Spleen (tissue), 11 donors: ENCODE measurements at regions not wholly inside any gene's neighbourhood (a gene's known extent, or its start where the extent isn't known, plus 50 kb on each side); places are given as distances from the start of the nearest gene placed in this dataset.
A peak's percentile ranks its signal among the peaks of the same experiment; 100 is the strongest.

ENCODE experiments used
- DNase-seq: peaks from one replicate; pipeline ENCODE4 v3.0.0-alpha.2; 2020
- H3K27ac ChIP-seq, 8 donors: fragments of 200-600 bp; sonication (generic) in 7 of 8; 1 replicate in 4 of 8; 2 replicates in 4 of 8; pipeline versions ENCODE4 v1.5.0 to v1.8.0; 2016 to 2021; ENCODE audit warnings: inconsistent platforms in 4 of 8, mild to moderate bottlenecking in 4 of 8, moderate library complexity in 1 of 8
- H3K27me3 ChIP-seq, 7 donors: fragments of 200-600 bp; sonication (generic) in 6 of 7; replicated peaks in 1 of 7; 1 replicate in 4 of 7; 2 replicates in 3 of 7; pipeline versions ENCODE4 v1.5.0 to v1.8.0; 2016 to 2021; ENCODE audit warnings: inconsistent platforms in 3 of 7, mild to moderate bottlenecking in 1 of 7
- H3K36me3 ChIP-seq, 6 donors: fragments of 200-600 bp; sonication (generic) in 5 of 6; 1 replicate in 4 of 6; 2 replicates in 2 of 6; pipeline versions ENCODE4 v1.5.0 to v1.8.0; 2016 to 2021; ENCODE audit warnings: inconsistent platforms in 2 of 6
- H3K4me1 ChIP-seq, 6 donors: fragments of 200-600 bp; sonication (generic) in 5 of 6; 1 replicate in 3 of 6; 2 replicates in 3 of 6; pipeline versions ENCODE4 v1.5.0 to v1.8.0; 2016 to 2021; ENCODE audit warnings: inconsistent platforms in 3 of 6
- H3K4me3 ChIP-seq, 8 donors: fragments of 200-600 bp; sonication (generic) in 7 of 8; 1 replicate in 4 of 8; 2 replicates in 4 of 8; pipeline versions ENCODE4 v1.5.0 to v1.8.0; 2016 to 2021; ENCODE audit warnings: inconsistent platforms in 4 of 8, mild to moderate bottlenecking in 4 of 8, moderate library complexity in 2 of 8
- H3K9me3 ChIP-seq, 8 donors: fragments of 200-600 bp; sonication (generic) in 7 of 8; 1 replicate in 4 of 8; 2 replicates in 4 of 8; pipeline versions ENCODE4 v1.5.0 to v1.8.0; 2016 to 2021; ENCODE audit warnings: inconsistent platforms in 4 of 8
- POLR2A ChIP-seq, 3 donors: fragments of 450-650 bp; IDR thresholded peaks; one replicate each; pipeline ENCODE4 v1.5.1; 2017; ENCODE audit warnings: antibody characterized with exemption in 3 of 3, mild to moderate bottlenecking in 1 of 3
- POLR2AphosphoS5 ChIP-seq, 3 donors: sonication (generic); formaldehyde crosslinking; IDR thresholded peaks; one replicate each; pipeline ENCODE4 v1.5.1; 2017; ENCODE audit warnings: antibody characterized with exemption in 3 of 3
- WGBS, 5 donors: extraction: QIAGEN DNeasy Blood & Tissue Kit in 3 of 5; methylation state at CpG; one replicate each; pipeline versions ENCODE4 v1.1.5 to v1.1.7; 2013 to 2018; 5-methylcytosine and 5-hydroxymethylcytosine counted together
- intact Hi-C: fragments of 100-400 bp; cut with DNase I; formaldehyde crosslinking; loops from one replicate; pipeline ENCODE4 v1.15.0; 2023; ENCODE audit warnings: low total_unique reads
- TF ChIP-seq, protein P1 (sequence below), 11 experiments: fragments of 200-600 bp in 7 of 11; fragments of 450-650 bp in 4 of 11; sonication (generic) in 4 of 11; IDR thresholded peaks in 8 of 11; conservative IDR thresholded peaks in 3 of 11; 1 replicate in 7 of 11; 2 replicates in 4 of 11; pipeline versions ENCODE4 v1.4.0 to v1.8.0; 2016 to 2021; ENCODE audit warnings: antibody characterized with exemption in 11 of 11, inconsistent platforms in 4 of 11, mild to moderate bottlenecking in 1 of 11
- donor health status: healthy with polysubstance abuse.
- donor health status: DM: no; HTN: no; CAD: no; lungs with moderate emphysema.
- donor health status: DM: no; HTN: no; CAD: no.
- donor health status: Bipolar disorder and iron deficiency.
- donor health status: healthy.
- donor health status: DM: no; HTN: no; CAD: no.
- donor health status: DM: yes; HTN: yes; CAD: no.

DNA sequence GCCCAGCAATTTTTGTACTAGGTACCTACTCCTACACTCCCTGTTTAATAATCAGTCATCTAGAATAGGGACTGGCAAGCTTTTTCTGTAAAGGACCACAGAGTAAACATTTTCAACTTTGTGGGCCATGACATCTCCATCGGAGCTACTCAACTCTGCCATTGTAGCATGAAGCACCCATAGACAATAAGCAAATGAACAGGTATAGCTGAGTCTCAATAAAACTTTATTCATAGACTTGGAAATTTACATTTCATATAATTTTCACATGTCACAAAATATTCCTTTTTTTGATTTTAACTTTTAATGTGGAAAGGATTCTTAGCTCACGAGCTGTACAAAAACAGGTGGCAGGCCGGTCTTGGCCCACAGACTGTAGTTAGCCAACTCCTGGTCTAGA lies 345.8 kb downstream of the SOX9 start:
- intact Hi-C loops, result no loop called here
- no peak overlapping the region for H3K27ac ChIP-seq
- TF ChIP-seq POLR2A (IDR thresholded peaks at IDR 0.05) (no peak), POLR2AphosphoS5 (IDR thresholded peaks at IDR 0.05) (no peak)
- TF ChIP-seq, protein P1, sequence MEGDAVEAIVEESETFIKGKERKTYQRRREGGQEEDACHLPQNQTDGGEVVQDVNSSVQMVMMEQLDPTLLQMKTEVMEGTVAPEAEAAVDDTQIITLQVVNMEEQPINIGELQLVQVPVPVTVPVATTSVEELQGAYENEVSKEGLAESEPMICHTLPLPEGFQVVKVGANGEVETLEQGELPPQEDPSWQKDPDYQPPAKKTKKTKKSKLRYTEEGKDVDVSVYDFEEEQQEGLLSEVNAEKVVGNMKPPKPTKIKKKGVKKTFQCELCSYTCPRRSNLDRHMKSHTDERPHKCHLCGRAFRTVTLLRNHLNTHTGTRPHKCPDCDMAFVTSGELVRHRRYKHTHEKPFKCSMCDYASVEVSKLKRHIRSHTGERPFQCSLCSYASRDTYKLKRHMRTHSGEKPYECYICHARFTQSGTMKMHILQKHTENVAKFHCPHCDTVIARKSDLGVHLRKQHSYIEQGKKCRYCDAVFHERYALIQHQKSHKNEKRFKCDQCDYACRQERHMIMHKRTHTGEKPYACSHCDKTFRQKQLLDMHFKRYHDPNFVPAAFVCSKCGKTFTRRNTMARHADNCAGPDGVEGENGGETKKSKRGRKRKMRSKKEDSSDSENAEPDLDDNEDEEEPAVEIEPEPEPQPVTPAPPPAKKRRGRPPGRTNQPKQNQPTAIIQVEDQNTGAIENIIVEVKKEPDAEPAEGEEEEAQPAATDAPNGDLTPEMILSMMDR (IDR thresholded peaks at IDR 0.05 in 8 of 11, conservative IDR thresholded peaks at IDR 0.05 in 3 of 11), result no peak
- H3K4me3 ChIP-seq, result no peak overlapping the region
- H3K36me3 ChIP-seq, result no peaks in the 10 kb centered on the region
- no peaks in the 10 kb centered on the region for H3K9me3 ChIP-seq
- DNase-seq, result peak; percentile 2
- WGBS, 5 donors, result 73 to 94% (median 92%) methylated on average over 3 of the region's 3 CpGs
- no peaks in the 10 kb centered on the region for H3K4me1 ChIP-seq
- H3K27me3 ChIP-seq, result peaks cover 0 to 32% (median 0%) of the 10 kb centered on the region in 7 donors

DNA sequence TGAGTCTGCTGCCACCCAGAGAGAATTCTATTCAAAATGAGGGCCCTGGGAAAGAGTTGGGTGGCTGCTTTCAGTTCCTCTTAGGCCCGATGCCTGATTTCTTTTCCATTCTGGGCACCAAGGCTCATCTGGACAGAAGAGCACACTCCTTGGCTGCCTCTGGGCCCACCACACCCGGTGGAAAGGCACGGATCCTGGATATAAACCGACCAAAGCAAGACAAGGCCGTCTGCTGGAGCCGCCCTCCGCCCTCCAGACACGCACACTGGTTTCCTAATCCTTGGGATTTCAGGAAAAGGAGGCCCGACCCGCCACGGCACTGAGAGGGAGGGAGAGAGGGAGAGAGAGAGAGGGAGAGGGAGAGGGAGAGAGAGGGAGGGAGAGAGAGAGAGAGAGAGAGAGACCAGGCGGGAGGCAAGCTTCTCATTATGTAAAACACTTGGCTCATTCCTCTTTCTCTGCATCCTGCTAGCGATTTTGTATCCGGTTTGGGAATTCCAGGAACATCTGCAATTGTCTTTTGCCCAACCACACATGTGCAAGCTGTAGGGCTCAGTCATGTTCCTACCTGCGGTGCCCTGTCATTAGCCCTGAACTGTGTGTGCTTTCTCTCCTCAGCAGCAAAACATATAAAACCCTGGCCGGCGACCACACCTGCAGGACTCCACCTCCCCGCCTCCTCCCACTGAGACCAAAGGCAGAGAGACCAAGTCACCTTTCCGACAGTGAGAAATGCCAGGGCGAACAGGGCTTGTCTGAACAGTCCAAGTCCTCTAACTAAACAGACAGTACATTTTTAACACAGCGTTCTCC lies 347.2 kb downstream of the SOX9 start:
- no peak overlapping the region for H3K27ac ChIP-seq
- H3K27me3 ChIP-seq, result peaks cover 0 to 42% (median 0%) of the 10 kb centered on the region in 7 donors
- no peaks in the 10 kb centered on the region for H3K4me1 ChIP-seq
- no peak overlapping the region for H3K4me3 ChIP-seq
- no peaks in the 10 kb centered on the region for H3K9me3 ChIP-seq
- WGBS, 5 donors, result 38 to 52% (median 46%) methylated on average over 21 of the region's 21 CpGs
- TF ChIP-seq, protein P1 (IDR thresholded peaks at IDR 0.05 in 8 of 11, conservative IDR thresholded peaks at IDR 0.05 in 3 of 11), result no peak
- no peaks in the 10 kb centered on the region for H3K36me3 ChIP-seq
- DNase-seq, result peak; percentile 69
- intact Hi-C loops, result no loop called here

DNA sequence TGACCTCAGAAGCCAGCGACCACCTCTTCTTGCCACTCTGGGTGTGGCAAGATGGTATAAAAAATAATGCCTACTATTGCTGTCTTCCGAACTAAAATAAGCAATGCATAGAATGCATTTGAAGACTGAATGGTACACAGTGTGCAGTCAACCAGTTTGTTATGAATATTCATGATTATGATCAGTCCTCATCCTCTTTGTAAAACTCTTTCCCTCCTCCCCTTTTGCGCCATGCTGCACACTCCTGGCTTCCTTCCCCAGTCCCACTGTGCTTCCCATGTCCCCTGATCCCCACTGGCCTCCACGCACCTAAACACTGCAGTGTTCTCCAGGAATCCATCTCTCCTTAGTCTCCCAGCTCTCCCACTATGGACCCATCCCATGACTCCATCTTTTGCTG lies 348.0 kb downstream of the SOX9 start:
- TF ChIP-seq, protein P1 (IDR thresholded peaks at IDR 0.05 in 8 of 11, conservative IDR thresholded peaks at IDR 0.05 in 3 of 11), result no peak
- no peak for TF ChIP-seq POLR2AphosphoS5 (IDR thresholded peaks at IDR 0.05)
- TF ChIP-seq POLR2A (IDR thresholded peaks at IDR 0.05), result no peak
- peak; percentile 27 for DNase-seq
- Histone ChIP-seq H3K27me3 (peaks cover 0 to 37% (median 0%) of the 10 kb centered on the region in 7 donors), H3K9me3 (peaks cover 0 to 1% (median under 1%) of the 10 kb centered on the region in 8 donors), H3K36me3 (no peaks in the 10 kb centered on the region), H3K4me1 (no peaks in the 10 kb centered on the region), H3K27ac (no peak overlapping the region), H3K4me3 (no peak overlapping the region)
- 90 to 94% (median 91%) methylated on average over 4 of the region's 4 CpGs for WGBS, 5 donors
- intact Hi-C loops, result no loop called here

DNA sequence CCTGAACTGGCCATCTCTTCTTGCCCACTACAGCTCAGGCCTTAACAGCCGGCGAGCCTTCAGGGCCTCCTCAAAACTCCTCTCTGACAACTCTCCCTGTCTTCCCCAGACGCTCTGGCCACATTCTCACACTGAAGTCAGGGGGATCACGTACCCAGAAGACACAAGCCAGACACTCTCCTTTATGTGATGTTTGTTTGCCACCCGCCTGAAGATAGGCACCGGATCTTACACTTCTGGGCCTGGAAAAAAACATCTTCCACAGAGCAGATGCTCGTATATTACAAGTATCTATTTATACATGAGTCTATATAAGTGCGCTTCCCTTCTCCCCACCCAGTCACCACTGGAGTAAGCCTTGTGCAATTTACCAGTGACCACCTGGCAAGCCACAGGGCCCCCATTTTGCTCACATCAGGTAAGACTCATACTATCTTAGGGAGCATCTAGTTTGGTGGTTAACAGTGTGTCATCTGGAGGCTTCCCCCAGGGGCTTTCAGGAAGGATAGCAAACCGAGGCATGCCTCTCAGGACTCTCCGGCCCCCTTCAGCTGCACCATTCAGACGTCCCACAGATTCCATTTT lies 349.4 kb downstream of the SOX9 start:
- H3K27me3 ChIP-seq, result peaks cover 0 to 32% (median 0%) of the 10 kb centered on the region in 7 donors
- no peak overlapping the region for H3K27ac ChIP-seq
- intact Hi-C loops, result no loop called here
- WGBS, 5 donors, result 70 to 78% (median 75%) methylated on average over 11 of the region's 11 CpGs
- peak; percentile 23 for DNase-seq
- H3K4me3 ChIP-seq, result no peak overlapping the region
- no peaks in the 10 kb centered on the region for H3K4me1 ChIP-seq
- H3K36me3 ChIP-seq, result no peaks in the 10 kb centered on the region
- H3K9me3 ChIP-seq, result peaks cover 0 to 15% (median 9%) of the 10 kb centered on the region in 8 donors
- TF ChIP-seq POLR2A (IDR thresholded peaks at IDR 0.05) (no peak), POLR2AphosphoS5 (IDR thresholded peaks at IDR 0.05) (no peak)
- TF ChIP-seq, protein P1 (IDR thresholded peaks at IDR 0.05 in 8 of 11, conservative IDR thresholded peaks at IDR 0.05 in 3 of 11), result no peak
